ELF-1 (cell line): ENCODE measurements at regions not wholly inside any gene's neighbourhood (a gene's known extent, or its start where the extent isn't known, plus 50 kb on each side); places are given as distances from the start of the nearest gene placed in this dataset.

Source experiments
- DNase-seq: peaks from one replicate; pipeline ENCODE4 v3.0.0-alpha.2; 2016; ENCODE audit warnings: low read depth, low spot score

DNA sequence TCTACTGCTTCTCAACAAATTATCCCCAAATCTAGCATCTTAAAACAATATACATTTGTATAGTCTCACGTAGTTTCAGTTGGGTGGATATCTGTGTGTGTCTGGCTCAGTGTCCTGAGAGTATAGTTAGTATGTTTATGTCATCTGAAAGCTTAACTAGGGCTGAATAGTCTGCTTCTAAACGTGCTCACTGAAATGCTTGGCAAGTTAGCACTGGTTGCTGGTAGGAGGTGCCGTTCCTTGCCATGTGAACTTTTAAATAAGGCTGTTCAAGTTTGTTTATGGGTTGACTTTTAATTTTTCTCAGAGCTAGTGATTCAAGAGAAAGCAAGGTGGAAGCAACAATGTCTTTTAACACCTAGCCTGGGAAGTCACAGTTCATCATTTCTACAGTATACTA lies 1673.6 kb downstream of the PCDH7 start:
- no peak for DNase-seq

DNA sequence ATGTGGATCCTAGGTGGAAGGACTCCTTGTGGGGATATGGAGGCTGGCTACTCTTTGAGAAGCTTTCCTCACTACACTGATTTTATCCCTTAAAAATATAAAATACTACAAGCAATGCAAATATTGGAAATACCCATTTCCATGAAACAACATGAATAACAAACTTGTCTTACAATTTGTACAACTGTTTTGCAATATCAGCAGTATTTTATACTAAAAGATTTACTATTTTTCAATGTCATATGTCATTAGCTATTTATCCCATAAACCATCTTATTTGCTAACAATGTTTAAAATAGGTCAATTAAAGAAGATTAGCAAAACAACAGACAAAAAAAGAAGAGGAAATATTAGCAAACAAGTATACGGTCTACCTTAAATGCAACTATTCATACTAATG lies 1674.1 kb downstream of the PCDH7 start:
- no peak for DNase-seq

DNA sequence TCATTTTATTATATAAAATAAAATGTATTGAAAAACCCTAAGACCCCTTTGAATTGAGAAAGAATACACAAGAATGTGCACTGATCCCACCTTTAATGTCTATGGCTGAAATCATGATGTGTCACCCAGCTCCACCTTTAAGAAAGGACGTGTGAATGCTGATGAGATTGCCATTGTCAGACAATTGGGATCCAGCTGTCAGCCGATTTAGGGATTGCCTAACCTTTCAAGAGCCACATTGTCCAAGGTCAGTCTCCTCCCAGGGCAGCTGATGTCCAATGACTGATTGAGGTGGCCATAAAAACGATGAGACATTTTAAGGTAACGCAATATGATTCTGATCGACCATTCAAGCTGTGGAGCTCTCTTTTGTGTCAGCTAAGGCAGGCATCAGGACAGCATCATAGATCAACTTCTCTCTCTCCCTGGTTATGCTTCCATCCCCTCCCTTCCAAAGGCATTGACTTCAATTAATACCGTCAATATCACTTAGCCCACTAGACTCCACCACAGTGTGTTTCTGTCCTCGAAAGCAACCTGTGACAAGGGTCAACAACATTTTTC lies 1676.4 kb downstream of the PCDH7 start:
- DNase-seq: no peak

DNA sequence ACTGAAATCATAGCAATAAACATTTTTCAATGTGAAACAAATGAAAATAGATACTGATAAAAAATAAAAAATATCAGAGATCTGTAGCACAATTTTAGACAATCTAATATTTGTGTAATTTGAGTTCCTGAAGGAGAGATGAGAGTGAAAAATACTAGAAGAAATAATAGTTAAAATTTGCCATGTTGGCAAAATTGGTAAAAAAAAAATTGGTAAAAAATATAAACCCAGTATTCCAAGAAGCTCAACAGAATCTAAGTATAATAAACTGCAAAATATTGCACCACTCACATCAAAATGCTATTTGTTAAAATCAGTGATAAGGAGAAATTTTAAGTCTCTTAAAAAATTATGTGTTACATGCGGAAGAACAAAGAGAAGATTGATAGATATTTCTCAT lies 1680.7 kb downstream of the PCDH7 start:
- DNase-seq: no peak

GRCh38 chr4:32417113-32417704 lies 1697.0 kb downstream of the PCDH7 start:
- no peak for DNase-seq

GRCh38 chr4:32423267-32423666 lies 1703.1 kb downstream of the PCDH7 start:
- no peak for DNase-seq

GRCh38 chr4:32425243-32425642 lies 1705.1 kb downstream of the PCDH7 start:
- DNase-seq: no peak

DNA sequence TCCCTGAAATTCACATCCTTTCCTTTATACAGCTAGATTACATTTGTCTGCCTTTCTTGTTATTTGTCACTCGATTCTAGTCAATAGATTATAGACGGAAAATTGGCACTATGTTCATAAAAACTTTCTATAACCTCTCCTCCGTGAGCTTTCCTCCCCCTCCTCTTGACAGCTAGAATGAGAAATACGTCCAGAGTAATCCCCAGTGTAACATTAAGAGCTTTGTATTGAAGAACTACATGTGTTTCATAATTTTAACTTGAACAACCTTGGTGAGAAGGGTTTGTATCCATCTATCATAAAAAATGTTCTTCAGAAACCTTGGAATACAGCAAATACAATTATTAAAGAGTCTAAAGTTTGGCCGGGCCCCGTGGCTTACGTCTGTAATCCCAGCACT lies 1707.4 kb downstream of the PCDH7 start:
- no peak for DNase-seq

GRCh38 chr4:32429151-32429550 lies 1709.0 kb downstream of the PCDH7 start:
- no peak for DNase-seq

GRCh38 chr4:32435308-32435707 lies 1715.1 kb downstream of the PCDH7 start:
- no peak for DNase-seq

DNA sequence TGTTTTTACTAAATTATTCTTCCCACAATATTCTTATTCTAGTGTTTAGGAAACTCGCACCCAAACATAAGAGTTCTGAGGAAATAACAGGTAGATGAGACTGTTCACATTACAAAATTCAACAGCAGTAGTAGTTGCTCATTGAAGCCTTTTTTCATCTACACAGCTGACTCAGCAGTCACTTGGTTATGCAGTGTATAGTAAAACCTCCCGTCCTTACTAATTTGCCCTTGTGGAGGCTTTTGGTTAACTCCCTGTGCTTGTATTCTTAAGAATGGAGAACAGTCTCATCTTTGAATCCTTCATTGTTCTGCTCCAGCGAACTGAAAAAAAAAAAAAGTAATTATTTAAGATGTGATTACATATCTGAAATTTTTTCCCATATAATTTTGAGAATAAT lies 1716.6 kb downstream of the PCDH7 start:
- no peak for DNase-seq

DNA sequence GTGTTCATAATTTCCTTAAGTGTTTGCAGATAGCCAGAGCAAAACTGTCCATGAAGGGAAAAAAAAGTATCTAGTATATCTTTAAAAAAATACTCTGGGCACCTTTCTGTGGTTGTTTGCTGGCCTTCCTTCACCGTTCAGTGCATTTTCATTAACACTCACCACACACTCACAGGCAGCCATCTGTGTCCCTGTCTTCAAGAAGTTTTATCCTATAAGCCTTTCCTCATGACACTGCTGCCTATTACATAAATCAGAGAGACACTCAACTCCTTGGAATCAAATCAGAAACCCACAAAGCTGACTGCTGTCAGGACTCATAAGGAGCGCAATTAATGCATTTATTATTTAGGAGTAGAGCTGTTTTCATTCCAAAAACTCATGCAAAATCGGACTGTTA lies 1720.2 kb downstream of the PCDH7 start:
- DNase-seq: no peak

DNA sequence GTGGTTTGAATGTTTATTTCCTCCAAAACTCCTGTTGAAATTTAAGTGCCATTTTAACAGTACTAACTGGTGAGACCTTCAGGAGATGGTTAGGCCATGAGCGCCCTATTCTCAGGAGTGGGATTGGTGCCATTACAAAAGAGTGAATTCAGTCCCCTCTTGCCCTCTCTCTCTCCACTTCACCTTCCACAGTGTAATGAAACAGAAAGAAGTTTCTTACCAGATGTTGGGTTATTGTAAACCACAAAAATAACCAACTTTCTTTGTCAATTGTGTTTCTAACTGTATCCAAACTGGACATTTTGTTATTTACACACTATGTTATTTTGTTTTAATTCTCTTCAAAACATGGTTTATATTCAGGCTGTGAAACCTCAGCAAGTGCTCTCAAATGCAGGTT lies 1734.3 kb downstream of the PCDH7 start:
- DNase-seq: no peak

DNA sequence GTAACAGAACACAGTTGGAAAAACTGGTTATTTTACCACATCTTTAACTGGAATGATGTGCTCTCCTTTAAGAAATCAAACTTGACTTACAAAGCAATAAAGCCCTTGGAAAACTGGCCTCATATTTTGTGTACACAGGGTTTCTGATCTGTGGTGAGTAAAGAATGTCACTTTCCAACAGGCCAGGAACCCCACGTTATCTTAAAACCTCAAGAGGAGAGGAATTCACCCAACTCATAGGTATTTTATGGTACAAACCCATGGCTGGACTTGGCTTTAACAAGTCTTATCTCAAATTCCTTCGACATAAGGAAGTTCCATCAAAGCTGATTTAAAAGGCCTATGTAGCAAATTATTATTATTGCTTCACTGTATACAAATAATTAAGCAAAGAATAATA lies 1735.1 kb downstream of the PCDH7 start:
- DNase-seq: no peak

- DNase-seq: no peak
Observed at GRCh38 chr4:32460972-32461371, 1740.8 kb downstream of the PCDH7 start.

DNA sequence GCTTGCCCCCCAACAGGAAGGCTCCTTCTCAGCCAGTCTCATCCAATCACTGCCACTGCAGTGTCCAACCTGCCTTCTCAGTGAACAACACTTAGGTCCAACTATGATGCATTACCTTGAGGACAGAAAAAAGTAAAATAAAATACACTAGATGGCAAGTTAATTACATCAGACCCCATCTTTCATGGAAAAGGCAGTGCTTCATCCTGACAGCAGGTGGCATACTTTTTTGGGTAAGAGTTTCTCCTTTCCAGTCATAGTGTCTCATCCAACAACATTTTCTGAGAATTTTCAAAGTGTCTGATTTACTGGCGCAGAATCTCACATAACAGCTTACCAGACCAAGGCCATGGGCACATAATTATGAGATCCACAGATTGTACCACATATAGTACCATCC lies 1742.8 kb downstream of the PCDH7 start:
- DNase-seq: no peak

- DNase-seq: no peak
Observed at GRCh38 chr4:32470087-32470585, 1750.0 kb downstream of the PCDH7 start.

DNA sequence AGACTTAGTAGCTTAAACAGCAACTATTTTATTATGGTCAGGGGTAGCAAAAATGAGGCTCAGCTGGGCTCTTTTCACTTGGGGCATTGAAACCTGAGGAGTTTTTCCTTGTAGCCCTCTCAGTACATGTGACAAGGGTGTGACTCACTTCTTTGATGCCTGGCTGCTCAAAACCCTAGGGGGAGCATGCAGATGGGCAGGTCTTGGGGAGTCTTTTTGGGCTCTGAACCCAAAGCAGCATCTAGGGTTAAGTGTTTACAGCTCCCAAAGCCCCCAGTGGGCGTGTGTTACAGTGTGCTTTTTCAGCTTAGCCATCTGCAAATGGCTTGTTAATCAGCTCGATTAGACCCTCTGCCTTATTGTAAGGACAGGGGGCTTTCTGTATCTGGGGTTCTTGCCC lies 1752.7 kb downstream of the PCDH7 start:
- DNase-seq: no peak

DNA sequence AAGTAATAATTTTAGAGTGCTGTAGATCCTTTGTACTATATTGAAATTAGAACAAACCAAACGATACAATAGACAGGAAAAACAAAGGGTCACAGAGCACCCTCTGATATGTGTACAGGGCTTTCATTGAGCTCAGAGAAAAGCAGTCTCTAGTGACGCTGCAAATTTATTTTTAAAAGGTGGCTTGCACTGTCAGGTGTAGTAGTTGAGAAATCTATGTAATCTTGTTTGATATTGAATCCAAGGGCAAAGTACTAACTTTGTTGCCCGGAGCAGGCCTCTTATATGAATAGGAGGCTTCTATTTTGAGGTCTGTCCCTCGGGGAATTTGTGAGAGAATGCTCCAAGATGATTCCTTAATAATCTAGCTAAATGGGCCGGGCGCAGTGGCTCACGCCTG lies 1755.5 kb downstream of the PCDH7 start:
- DNase-seq: no peak

DNA sequence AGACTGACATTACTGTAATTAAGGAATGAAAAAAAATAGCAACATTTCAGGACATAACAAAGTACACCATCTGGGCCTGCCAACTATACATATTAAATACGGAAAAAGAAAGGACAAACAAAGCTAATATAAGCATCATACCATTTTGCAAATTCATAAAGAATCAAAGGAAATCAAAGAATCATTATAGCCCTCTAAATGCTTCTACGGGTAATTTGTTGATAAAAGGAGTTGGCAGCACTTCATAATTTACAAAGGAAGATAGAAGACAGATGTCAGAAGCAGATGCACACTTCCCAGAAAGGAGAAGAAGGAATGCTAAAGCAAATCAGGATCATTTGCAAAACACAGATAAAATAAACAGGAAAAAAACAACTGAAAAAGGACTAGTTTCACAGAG lies 1757.3 kb downstream of the PCDH7 start:
- DNase-seq: no peak

GRCh38 chr4:32485956-32486355 lies 1765.8 kb downstream of the PCDH7 start:
- no peak for DNase-seq

DNA sequence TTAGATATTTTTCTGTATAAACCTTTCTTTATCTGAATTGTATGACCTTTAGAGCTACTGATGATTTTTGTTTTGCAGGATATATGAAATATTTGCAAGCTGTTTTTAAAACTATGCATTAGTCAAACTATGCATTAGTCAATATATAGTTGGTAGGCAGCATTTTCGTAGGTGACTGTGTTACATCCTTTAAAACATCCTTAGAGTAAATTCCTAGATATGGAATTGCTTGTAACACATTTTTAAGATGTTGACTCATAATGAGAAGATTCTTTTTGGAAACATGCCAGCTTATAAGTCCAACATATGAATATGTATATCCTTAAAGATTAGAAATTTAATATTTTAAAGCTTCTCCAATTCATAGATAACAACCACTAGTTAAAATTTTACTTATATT lies 1768.5 kb downstream of the PCDH7 start:
- no peak for DNase-seq

GRCh38 chr4:32499171-32499570 lies 1779.0 kb downstream of the PCDH7 start:
- DNase-seq: no peak

DNA sequence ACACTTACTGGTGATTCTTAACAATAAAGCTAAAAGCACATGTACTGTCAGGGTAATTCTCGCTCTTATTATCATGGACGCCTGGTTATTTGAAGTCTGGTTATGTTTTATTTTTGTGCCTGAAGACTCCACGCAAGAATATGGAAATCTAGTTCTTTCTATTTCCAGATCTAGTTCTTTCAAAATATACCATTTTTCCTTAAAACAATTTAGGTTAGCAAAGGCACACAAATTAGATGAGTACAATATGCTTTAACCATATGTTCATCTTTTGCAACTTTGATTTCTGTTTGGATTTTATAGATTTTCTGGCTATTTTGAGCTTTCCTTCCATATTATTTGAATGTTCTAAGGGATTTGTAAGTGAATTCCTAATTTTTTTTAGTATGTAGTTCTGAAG lies 1783.1 kb downstream of the PCDH7 start:
- DNase-seq: no peak
